Gastrocnemius medialis (tissue), 4 donors: ENCODE measurements at regions not wholly inside any gene's neighbourhood (a gene's known extent, or its start where the extent isn't known, plus 50 kb on each side); places are given as distances from the start of the nearest gene placed in this dataset.
A peak's percentile ranks its signal among the peaks of the same experiment; 100 is the strongest.

ENCODE experiments used
- ATAC-seq, 2 donors: fragments of 150-250 bp; one replicate each; pipeline ENCODE4 v1.9.1; 2016
- DNase-seq, 2 donors: peaks; one replicate each; pipeline ENCODE4 v3.0.0-alpha.2; 2019
- H3K27ac ChIP-seq, 4 donors: fragments of 200-600 bp; sonication (generic); 1 replicate in 1 of 4; 2 replicates in 3 of 4; pipeline ENCODE4 v1.5.1; 2016 to 2018; ENCODE audit warnings: mild to moderate bottlenecking in 2 of 4, moderate library complexity in 1 of 4
- H3K27me3 ChIP-seq, 3 donors: fragments of 200-600 bp; sonication (generic) in 2 of 3; 1 replicate in 1 of 3; 2 replicates in 2 of 3; pipeline versions ENCODE4 v1.5.1 to v1.6.0; 2016 to 2019; ENCODE audit warnings: mild to moderate bottlenecking in 1 of 3, moderate library complexity in 1 of 3
- H3K36me3 ChIP-seq, 2 donors: fragments of 200-600 bp; sonication (generic) in 1 of 2; one replicate each; pipeline ENCODE4 v1.5.1; 2017 to 2018
- H3K4me1 ChIP-seq, 2 donors: fragments of 200-600 bp; sonication (generic) in 1 of 2; one replicate each; pipeline ENCODE4 v1.5.1; 2016 to 2017; ENCODE audit warnings: mild to moderate bottlenecking in 2 of 2
- H3K4me3 ChIP-seq, 4 donors: fragments of 200-600 bp; sonication (generic) in 3 of 4; 1 replicate in 1 of 4; 2 replicates in 3 of 4; pipeline ENCODE4 v1.5.1; 2016 to 2019; ENCODE audit warnings: mild to moderate bottlenecking in 2 of 4
- H3K9me3 ChIP-seq, 3 donors: fragments of 200-600 bp; sonication (generic) in 2 of 3; 1 replicate in 1 of 3; 2 replicates in 2 of 3; pipeline ENCODE4 v1.5.1; 2016 to 2019
- POLR2A ChIP-seq, 2 donors: fragments of 450-650 bp; IDR thresholded peaks; one replicate each; pipeline ENCODE4 v1.6.1; 2017; ENCODE audit warnings: antibody characterized with exemption in 2 of 2, mild to moderate bottlenecking in 2 of 2, moderate library complexity in 2 of 2
- in situ Hi-C, 4 donors: fragments of 200-750 bp; cut with MboI; loops; one replicate each; pipeline versions ENCODE4 v1.15.0 to v1.8.0; 2017; ENCODE audit warnings: low sequenced_read_pairs in 4 of 4
- intact Hi-C: fragments of 100-400 bp; cut with DNase I; formaldehyde crosslinking; loops from one replicate; pipeline ENCODE4 v1.15.1; 2023; ENCODE audit warnings: low total_unique reads
- TF ChIP-seq, protein P1 (sequence below), 5 experiments: fragments of 450-650 bp in 3 of 5; fragments of 200-600 bp in 2 of 5; sonication (generic) in 2 of 5; IDR thresholded peaks in 4 of 5; conservative IDR thresholded peaks in 1 of 5; 1 replicate in 4 of 5; 2 replicates in 1 of 5; pipeline ENCODE4 v1.5.1; 2016 to 2019; ENCODE audit warnings: antibody characterized with exemption in 5 of 5, mild to moderate bottlenecking in 3 of 5, moderate library complexity in 3 of 5

DNA sequence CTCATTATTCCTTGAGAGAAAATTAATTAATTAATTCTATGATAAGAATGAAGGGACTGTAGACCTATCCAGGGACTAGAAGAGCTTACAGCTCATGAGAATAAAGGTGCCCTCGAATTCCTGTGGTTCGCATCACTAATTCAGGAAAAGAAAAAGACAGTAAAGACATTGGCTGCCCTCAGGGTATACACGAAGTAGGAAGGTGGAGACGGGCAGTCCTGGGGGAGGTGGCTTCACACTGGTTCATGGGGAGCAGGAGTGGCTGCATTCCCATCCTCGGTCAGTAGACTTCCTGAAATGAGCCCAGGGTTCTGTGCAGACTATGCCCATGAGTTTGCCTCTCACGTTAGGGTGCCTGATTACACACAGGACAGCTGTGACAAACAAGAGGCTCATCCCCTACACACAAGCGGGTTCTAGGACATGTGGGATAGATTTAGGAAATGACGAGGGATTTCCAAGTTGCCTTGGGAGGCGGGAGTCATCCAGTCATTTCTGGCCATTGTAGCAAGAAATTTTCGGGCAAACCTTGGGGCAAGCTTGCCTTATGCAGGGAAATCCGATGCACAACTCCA lies 282.2 kb downstream of the CYP26B1 start:
- Histone ChIP-seq H3K36me3 (no peaks in the 10 kb centered on the region), H3K4me1 (peaks cover 8 to 13% of the 10 kb centered on the region in 2 donors), H3K9me3 (no peaks in the 10 kb centered on the region), H3K27me3 (no peaks in the 10 kb centered on the region), H3K4me3 (no peak overlapping the region), H3K27ac (no peak overlapping the region)
- in situ Hi-C loops (no loop called here), intact Hi-C loops (no loop called here)
- TF ChIP-seq POLR2A (IDR thresholded peaks at IDR 0.05) = no peak
- TF ChIP-seq, protein P1, sequence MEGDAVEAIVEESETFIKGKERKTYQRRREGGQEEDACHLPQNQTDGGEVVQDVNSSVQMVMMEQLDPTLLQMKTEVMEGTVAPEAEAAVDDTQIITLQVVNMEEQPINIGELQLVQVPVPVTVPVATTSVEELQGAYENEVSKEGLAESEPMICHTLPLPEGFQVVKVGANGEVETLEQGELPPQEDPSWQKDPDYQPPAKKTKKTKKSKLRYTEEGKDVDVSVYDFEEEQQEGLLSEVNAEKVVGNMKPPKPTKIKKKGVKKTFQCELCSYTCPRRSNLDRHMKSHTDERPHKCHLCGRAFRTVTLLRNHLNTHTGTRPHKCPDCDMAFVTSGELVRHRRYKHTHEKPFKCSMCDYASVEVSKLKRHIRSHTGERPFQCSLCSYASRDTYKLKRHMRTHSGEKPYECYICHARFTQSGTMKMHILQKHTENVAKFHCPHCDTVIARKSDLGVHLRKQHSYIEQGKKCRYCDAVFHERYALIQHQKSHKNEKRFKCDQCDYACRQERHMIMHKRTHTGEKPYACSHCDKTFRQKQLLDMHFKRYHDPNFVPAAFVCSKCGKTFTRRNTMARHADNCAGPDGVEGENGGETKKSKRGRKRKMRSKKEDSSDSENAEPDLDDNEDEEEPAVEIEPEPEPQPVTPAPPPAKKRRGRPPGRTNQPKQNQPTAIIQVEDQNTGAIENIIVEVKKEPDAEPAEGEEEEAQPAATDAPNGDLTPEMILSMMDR (IDR thresholded peaks at IDR 0.05 in 4 of 5, conservative IDR thresholded peaks at IDR 0.05 in 1 of 5) = no peak
- ATAC-seq (no peak), DNase-seq (no peak)

DNA sequence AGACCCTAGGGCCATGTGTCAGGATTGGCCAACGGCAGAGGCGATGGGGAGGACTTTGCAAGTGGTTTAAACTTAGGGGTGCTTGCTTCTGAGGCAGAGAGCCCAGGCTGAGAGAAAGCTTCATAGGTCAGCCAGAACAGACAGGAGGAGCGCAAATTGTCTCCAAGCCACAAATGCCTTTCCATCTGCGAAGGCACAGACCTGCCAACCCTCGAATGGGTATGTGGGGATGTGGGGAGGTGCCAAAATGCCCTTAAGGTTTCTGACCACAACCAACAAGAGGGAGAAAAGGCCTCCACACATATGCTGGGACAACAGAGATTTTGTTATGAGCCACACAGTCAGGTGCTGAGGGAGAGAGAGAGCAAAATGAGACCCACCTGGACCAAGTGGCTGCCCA lies 283.6 kb downstream of the CYP26B1 start:
- Histone ChIP-seq H3K9me3 (no peaks in the 10 kb centered on the region), H3K27ac (no peak overlapping the region), H3K4me3 (no peak overlapping the region), H3K4me1 (peaks cover 8 to 13% of the 10 kb centered on the region in 2 donors), H3K36me3 (no peaks in the 10 kb centered on the region), H3K27me3 (no peaks in the 10 kb centered on the region)
- DNase-seq (no peak), ATAC-seq (no peak)
- intact Hi-C loops (no loop called here), in situ Hi-C loops (no loop called here)
- TF ChIP-seq, protein P1 (IDR thresholded peaks at IDR 0.05 in 4 of 5, conservative IDR thresholded peaks at IDR 0.05 in 1 of 5) = no peak
- TF ChIP-seq POLR2A (IDR thresholded peaks at IDR 0.05) = no peak

DNA sequence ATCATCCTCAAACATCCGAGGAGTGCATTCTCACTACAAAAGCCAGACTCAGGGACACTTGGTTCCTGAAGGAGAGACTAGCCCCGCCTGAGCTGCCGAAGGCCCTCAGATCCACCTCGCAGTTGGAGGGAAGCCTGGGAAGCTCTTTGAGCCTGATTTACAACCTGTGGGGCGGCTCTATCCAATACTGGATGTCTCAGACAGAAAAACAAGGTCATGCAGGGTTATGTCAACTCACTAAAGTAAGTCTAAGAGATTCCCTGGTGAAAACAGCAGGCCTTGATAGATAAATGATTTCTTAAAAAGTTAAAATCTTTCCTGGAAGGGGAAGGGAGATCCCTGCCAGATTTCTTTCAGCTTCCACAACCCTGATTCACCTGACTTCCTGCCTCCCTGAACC lies 284.3 kb downstream of the CYP26B1 start:
- ATAC-seq = peak; percentile 26 to 84
- DNase-seq = no peak
- in situ Hi-C loops = no loop called here
- TF ChIP-seq, protein P1 (IDR thresholded peaks at IDR 0.05 in 4 of 5, conservative IDR thresholded peaks at IDR 0.05 in 1 of 5) = no peak
- TF ChIP-seq POLR2A (IDR thresholded peaks at IDR 0.05) = no peak
- no peaks in the 10 kb centered on the region for H3K36me3 ChIP-seq
- no peak overlapping the region for H3K4me3 ChIP-seq
- no peaks in the 10 kb centered on the region for H3K9me3 ChIP-seq
- peak overlapping the region in 1 of 4 donors; percentile 51 for H3K27ac ChIP-seq
- intact Hi-C loops = no loop called here
- H3K27me3 ChIP-seq = no peaks in the 10 kb centered on the region
- peaks cover 8 to 13% of the 10 kb centered on the region in 2 donors for H3K4me1 ChIP-seq

DNA sequence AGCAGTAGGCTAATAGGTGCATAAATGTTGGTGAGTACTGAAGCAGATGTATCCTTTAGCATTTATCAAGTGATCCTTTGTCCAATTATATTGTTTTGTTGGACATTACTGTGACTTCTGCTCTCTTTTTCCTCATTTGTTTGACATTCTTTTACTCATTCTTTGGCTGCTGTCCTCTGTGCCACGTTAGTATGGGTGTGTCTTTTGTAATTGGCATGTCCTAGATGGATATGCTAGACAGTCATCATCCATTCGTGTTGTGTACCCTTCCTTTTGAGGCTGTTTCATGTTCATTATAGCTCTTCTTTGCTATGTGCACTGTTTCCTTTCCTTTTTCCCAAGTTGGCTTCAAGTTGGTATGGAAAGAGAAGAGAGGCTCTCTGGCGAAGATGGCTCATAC lies 284.7 kb downstream of the CYP26B1 start:
- Histone ChIP-seq H3K4me1 (peaks cover 8 to 13% of the 10 kb centered on the region in 2 donors), H3K27ac (no peak overlapping the region), H3K27me3 (no peaks in the 10 kb centered on the region), H3K9me3 (no peaks in the 10 kb centered on the region), H3K4me3 (no peak overlapping the region), H3K36me3 (no peaks in the 10 kb centered on the region)
- intact Hi-C loops = no loop called here
- in situ Hi-C loops = no loop called here
- no peak for TF ChIP-seq POLR2A (IDR thresholded peaks at IDR 0.05)
- TF ChIP-seq, protein P1 (IDR thresholded peaks at IDR 0.05 in 4 of 5, conservative IDR thresholded peaks at IDR 0.05 in 1 of 5) = no peak
- DNase-seq = no peak
- peak in 1 of 2 donors; percentile 31 for ATAC-seq
